ENCODE measurements at regions not wholly inside any gene's neighbourhood (a gene's known extent, or its start where the extent isn't known, plus 50 kb on each side); places are given as distances from the start of the nearest gene placed in this dataset.

- Histone ChIP-seq H4K20me1 (ENCODE audit: control insufficient read depth, insufficient read depth, low read length, poor library complexity, severe bottlenecking) (no peaks in the 10 kb centered on the region), H3K9me3 (ENCODE audit: control extremely low read depth in 1 of 3, control insufficient read depth in 2 of 3, insufficient read depth in 1 of 3, low read length in 2 of 3) (peaks cover 0 to 2% (median 0%) of the 10 kb centered on the region in 3 donors), H3K9ac (ENCODE audit: low read length) (no peak overlapping the region), H3K27ac (ENCODE audit: low read length in 2 of 2) (no peak overlapping the region), H3K4me3 (ENCODE audit: control extremely low read depth in 1 of 5, extremely low read depth in 1 of 5, insufficient read depth in 1 of 5, low read depth in 2 of 5, low read length in 4 of 5) (no peak overlapping the region), H3K27me3 (replicated peaks in 1 of 4; ENCODE audit: control extremely low read depth in 1 of 4, control insufficient read depth in 3 of 4, insufficient read depth in 4 of 4, low read length in 3 of 4) (peaks cover 0 to 21% (median 8%) of the 10 kb centered on the region in 4 experiments), H2AFZ (ENCODE audit: insufficient read depth, low read depth, low read length, poor library complexity, severe bottlenecking) (no peak overlapping the region), H3K79me2 (ENCODE audit: control insufficient read depth, insufficient read depth, low read length) (no peaks in the 10 kb centered on the region), H3K4me1 (ENCODE audit: control insufficient read depth in 2 of 2, insufficient read depth in 2 of 2, low read length in 2 of 2) (no peaks in the 10 kb centered on the region), H3K36me3 (replicated peaks in 1 of 2; ENCODE audit: control extremely low read depth in 1 of 2, control insufficient read depth in 1 of 2, extremely low read depth in 1 of 2, insufficient read depth in 2 of 2, low read length in 1 of 2) (no peaks in the 10 kb centered on the region), H3K4me2 (replicated peaks; ENCODE audit: low read depth, low read length, poor library complexity, severe bottlenecking) (no peak overlapping the region)
- no peaks in the 10 kb centered on the region for H3K4me1 Mint-ChIP-seq
- H3K4me3 Mint-ChIP-seq = no peak overlapping the region
- peaks cover 52% of the 10 kb centered on the region for H3K27me3 Mint-ChIP-seq
- peaks cover 3% of the 10 kb centered on the region for H3K9me3 Mint-ChIP-seq (ENCODE audit: insufficient read depth)
- POLR2A ChIA-PET = no interaction called here
- no peak overlapping the region for H3K27ac Mint-ChIP-seq
- TF ChIP-seq EZH2 (IDR thresholded peaks at IDR 0.05; ENCODE audit: borderline replicate concordance, insufficient read depth, low read depth, low read length, poor library complexity, severe bottlenecking) (no peak), CTCF (IDR thresholded peaks at IDR 0.05) (no peak)
- WGBS (ENCODE audit: insufficient coverage) = 94% methylated on average over 2 of the region's 3 CpGs
- intact Hi-C loops (cut with micrococcal nuclease) = no loop called here
- no peak for ATAC-seq (ENCODE audit: low read depth)
- CTCF ChIA-PET = no interaction called here
- DNase-seq = no peak
Observed at GRCh38 chr7:26547156-26547555, 255.5 kb downstream of the SNX10 start.

- Histone ChIP-seq H3K36me3 (replicated peaks in 1 of 2; ENCODE audit: control extremely low read depth in 1 of 2, control insufficient read depth in 1 of 2, extremely low read depth in 1 of 2, insufficient read depth in 2 of 2, low read length in 1 of 2) (no peaks in the 10 kb centered on the region), H3K9ac (ENCODE audit: low read length) (no peak overlapping the region), H3K9me3 (ENCODE audit: control extremely low read depth in 1 of 3, control insufficient read depth in 2 of 3, insufficient read depth in 1 of 3, low read length in 2 of 3) (peaks cover 0 to 2% (median 0%) of the 10 kb centered on the region in 3 donors), H3K27me3 (replicated peaks in 1 of 4; ENCODE audit: control extremely low read depth in 1 of 4, control insufficient read depth in 3 of 4, insufficient read depth in 4 of 4, low read length in 3 of 4) (peaks cover 0 to 21% (median 8%) of the 10 kb centered on the region in 4 experiments), H3K4me3 (ENCODE audit: control extremely low read depth in 1 of 5, extremely low read depth in 1 of 5, insufficient read depth in 1 of 5, low read depth in 2 of 5, low read length in 4 of 5) (no peak overlapping the region), H3K27ac (ENCODE audit: low read length in 2 of 2) (no peak overlapping the region), H4K20me1 (ENCODE audit: control insufficient read depth, insufficient read depth, low read length, poor library complexity, severe bottlenecking) (no peaks in the 10 kb centered on the region), H3K4me1 (ENCODE audit: control insufficient read depth in 2 of 2, insufficient read depth in 2 of 2, low read length in 2 of 2) (no peaks in the 10 kb centered on the region), H2AFZ (ENCODE audit: insufficient read depth, low read depth, low read length, poor library complexity, severe bottlenecking) (no peak overlapping the region), H3K4me2 (replicated peaks; ENCODE audit: low read depth, low read length, poor library complexity, severe bottlenecking) (no peak overlapping the region), H3K79me2 (ENCODE audit: control insufficient read depth, insufficient read depth, low read length) (no peaks in the 10 kb centered on the region)
- H3K27me3 Mint-ChIP-seq = peaks cover 52% of the 10 kb centered on the region
- CTCF ChIA-PET = no interaction called here
- DNase-seq (no peak), ATAC-seq (ENCODE audit: low read depth) (no peak)
- H3K27ac Mint-ChIP-seq = no peak overlapping the region
- H3K4me3 Mint-ChIP-seq = no peak overlapping the region
- peaks cover 3% of the 10 kb centered on the region for H3K9me3 Mint-ChIP-seq (ENCODE audit: insufficient read depth)
- intact Hi-C loops (cut with micrococcal nuclease) = no loop called here
- POLR2A ChIA-PET = no interaction called here
- H3K4me1 Mint-ChIP-seq = no peaks in the 10 kb centered on the region
- no peak for TF ChIP-seq EZH2 (IDR thresholded peaks at IDR 0.05; ENCODE audit: borderline replicate concordance, insufficient read depth, low read depth, low read length, poor library complexity, severe bottlenecking)
- no peak for TF ChIP-seq CTCF (IDR thresholded peaks at IDR 0.05)
- 46% methylated on average over 11 of the region's 11 CpGs for WGBS (ENCODE audit: insufficient coverage)
Observed at GRCh38 chr7:26549281-26549944, 257.8 kb downstream of the SNX10 start.

All from B cell (primary cell).